ENCODE measurements at regions not wholly inside any gene's neighbourhood (a gene's known extent, or its start where the extent isn't known, plus 50 kb on each side); places are given as distances from the start of the nearest gene placed in this dataset.

GRCh38 chr1:232682248-232682647, 52.3 kb upstream of the SIPA1L2 start:
- no peak overlapping the region for H3K27ac Mint-ChIP-seq
- peak overlapping the region; percentile 47 for H3K4me3 Mint-ChIP-seq
- H3K36me3 Mint-ChIP-seq (ENCODE audit: low read depth): peaks cover 2% of the 10 kb centered on the region

GRCh38 chr1:232684371-232685105, 54.6 kb upstream of the SIPA1L2 start:
- Mint-ChIP-seq H3K27ac (no peak overlapping the region), H3K4me3 (no peak overlapping the region), H3K4me1 (no peaks in the 10 kb centered on the region), H3K36me3 (ENCODE audit: low read depth) (peaks cover 4% of the 10 kb centered on the region), H3K27me3 (peaks cover 5% of the 10 kb centered on the region)
- DNase-seq (no peak), ATAC-seq (no peak)
- H3K9me3 ChIP-seq (ENCODE audit: control insufficient read depth, low read length, poor library complexity, severe bottlenecking): no peaks in the 10 kb centered on the region

More at GRCh38 chr1:232682248-232682647, 52.3 kb upstream of the SIPA1L2 start:
- H3K4me1 Mint-ChIP-seq: no peaks in the 10 kb centered on the region
- H3K27me3 Mint-ChIP-seq: peaks cover 5% of the 10 kb centered on the region
- ATAC-seq: no peak
- no peaks in the 10 kb centered on the region for H3K9me3 ChIP-seq (ENCODE audit: control insufficient read depth, low read length, poor library complexity, severe bottlenecking)
- DNase-seq: no peak

- no peaks in the 10 kb centered on the region for H3K9me3 ChIP-seq (ENCODE audit: control insufficient read depth, low read length, poor library complexity, severe bottlenecking)
- peaks cover 2% of the 10 kb centered on the region for H3K36me3 Mint-ChIP-seq (ENCODE audit: low read depth)
- H3K27me3 Mint-ChIP-seq: peaks cover 7% of the 10 kb centered on the region
- no peaks in the 10 kb centered on the region for H3K4me1 Mint-ChIP-seq
- ATAC-seq (no peak), DNase-seq (no peak)
- no peak overlapping the region for H3K27ac Mint-ChIP-seq
- H3K4me3 Mint-ChIP-seq: no peak overlapping the region
These were observed 56.4 kb upstream of the SIPA1L2 start for GRCh38 chr1:232686346-232686745.

- ATAC-seq (no peak), DNase-seq (no peak)
- H3K4me3 Mint-ChIP-seq: no peak overlapping the region
- peaks cover 17% of the 10 kb centered on the region for H3K27me3 Mint-ChIP-seq
- H3K9me3 ChIP-seq (ENCODE audit: control insufficient read depth, low read length, poor library complexity, severe bottlenecking): no peaks in the 10 kb centered on the region
- H3K27ac Mint-ChIP-seq: no peak overlapping the region
- peaks cover 2% of the 10 kb centered on the region for H3K36me3 Mint-ChIP-seq (ENCODE audit: low read depth)
- H3K4me1 Mint-ChIP-seq: no peaks in the 10 kb centered on the region
These were observed 57.4 kb upstream of the SIPA1L2 start for GRCh38 chr1:232687304-232687703.

- no peak overlapping the region for H3K4me3 Mint-ChIP-seq
- no peaks in the 10 kb centered on the region for H3K4me1 Mint-ChIP-seq
- H3K27me3 Mint-ChIP-seq: peaks cover 21% of the 10 kb centered on the region
- DNase-seq (no peak), ATAC-seq (no peak)
- H3K36me3 Mint-ChIP-seq (ENCODE audit: low read depth): peaks cover 2% of the 10 kb centered on the region
- no peak overlapping the region for H3K27ac Mint-ChIP-seq
- no peaks in the 10 kb centered on the region for H3K9me3 ChIP-seq (ENCODE audit: control insufficient read depth, low read length, poor library complexity, severe bottlenecking)
These were observed 57.8 kb upstream of the SIPA1L2 start for GRCh38 chr1:232687728-232688127.

- Mint-ChIP-seq H3K36me3 (ENCODE audit: low read depth) (peaks cover 2% of the 10 kb centered on the region), H3K4me1 (no peaks in the 10 kb centered on the region), H3K4me3 (no peak overlapping the region), H3K27ac (no peak overlapping the region), H3K27me3 (peaks cover 28% of the 10 kb centered on the region)
- H3K9me3 ChIP-seq (ENCODE audit: control insufficient read depth, low read length, poor library complexity, severe bottlenecking): no peaks in the 10 kb centered on the region
- no peak for ATAC-seq
- DNase-seq: no peak
These were observed 58.5 kb upstream of the SIPA1L2 start for GRCh38 chr1:232688398-232688797.

GRCh38 chr1:232689711-232690110, 59.8 kb upstream of the SIPA1L2 start:
- Mint-ChIP-seq H3K4me1 (no peaks in the 10 kb centered on the region), H3K27me3 (peaks cover 31% of the 10 kb centered on the region), H3K27ac (no peak overlapping the region), H3K36me3 (ENCODE audit: low read depth) (peaks cover 2% of the 10 kb centered on the region), H3K4me3 (no peak overlapping the region)
- no peaks in the 10 kb centered on the region for H3K9me3 ChIP-seq (ENCODE audit: control insufficient read depth, low read length, poor library complexity, severe bottlenecking)
- DNase-seq: no peak
- no peak for ATAC-seq

- no peaks in the 10 kb centered on the region for H3K4me1 Mint-ChIP-seq
- ATAC-seq (no peak), DNase-seq (no peak)
- H3K27ac Mint-ChIP-seq: no peak overlapping the region
- peaks cover 2% of the 10 kb centered on the region for H3K36me3 Mint-ChIP-seq (ENCODE audit: low read depth)
- no peaks in the 10 kb centered on the region for H3K9me3 ChIP-seq (ENCODE audit: control insufficient read depth, low read length, poor library complexity, severe bottlenecking)
- H3K27me3 Mint-ChIP-seq: peaks cover 36% of the 10 kb centered on the region
- no peak overlapping the region for H3K4me3 Mint-ChIP-seq
These were observed 60.5 kb upstream of the SIPA1L2 start for GRCh38 chr1:232690285-232690935.

GRCh38 chr1:232694475-232694874, 64.5 kb upstream of the SIPA1L2 start:
- ATAC-seq: no peak

GRCh38 chr1:232695621-232696385, 65.9 kb upstream of the SIPA1L2 start:
- peaks cover 43% of the 10 kb centered on the region for H3K27me3 Mint-ChIP-seq

More at GRCh38 chr1:232694475-232694874, 64.5 kb upstream of the SIPA1L2 start:
- no peak overlapping the region for H3K4me3 Mint-ChIP-seq
- DNase-seq: no peak
- no peaks in the 10 kb centered on the region for H3K36me3 Mint-ChIP-seq (ENCODE audit: low read depth)
- peaks cover 43% of the 10 kb centered on the region for H3K27me3 Mint-ChIP-seq
- H3K9me3 ChIP-seq (ENCODE audit: control insufficient read depth, low read length, poor library complexity, severe bottlenecking): no peaks in the 10 kb centered on the region
- no peak overlapping the region for H3K27ac Mint-ChIP-seq
- no peaks in the 10 kb centered on the region for H3K4me1 Mint-ChIP-seq

GRCh38 chr1:232696466-232696865, 66.5 kb upstream of the SIPA1L2 start:
- Mint-ChIP-seq H3K27me3 (peaks cover 39% of the 10 kb centered on the region), H3K27ac (no peak overlapping the region), H3K4me1 (no peaks in the 10 kb centered on the region), H3K4me3 (no peak overlapping the region), H3K36me3 (ENCODE audit: low read depth) (no peaks in the 10 kb centered on the region)
- no peak for DNase-seq
- no peaks in the 10 kb centered on the region for H3K9me3 ChIP-seq (ENCODE audit: control insufficient read depth, low read length, poor library complexity, severe bottlenecking)
- ATAC-seq: no peak

More at GRCh38 chr1:232695621-232696385, 65.9 kb upstream of the SIPA1L2 start:
- ATAC-seq (no peak), DNase-seq (no peak)
- Mint-ChIP-seq H3K27ac (no peak overlapping the region), H3K4me1 (no peaks in the 10 kb centered on the region), H3K36me3 (ENCODE audit: low read depth) (no peaks in the 10 kb centered on the region), H3K4me3 (no peak overlapping the region)
- no peaks in the 10 kb centered on the region for H3K9me3 ChIP-seq (ENCODE audit: control insufficient read depth, low read length, poor library complexity, severe bottlenecking)

- no peak overlapping the region for H3K27ac Mint-ChIP-seq
- peaks cover 31% of the 10 kb centered on the region for H3K27me3 Mint-ChIP-seq
- no peaks in the 10 kb centered on the region for H3K36me3 Mint-ChIP-seq (ENCODE audit: low read depth)
- no peaks in the 10 kb centered on the region for H3K9me3 ChIP-seq (ENCODE audit: control insufficient read depth, low read length, poor library complexity, severe bottlenecking)
- no peaks in the 10 kb centered on the region for H3K4me1 Mint-ChIP-seq
- ATAC-seq (no peak), DNase-seq (no peak)
- no peak overlapping the region for H3K4me3 Mint-ChIP-seq
These were observed 67.4 kb upstream of the SIPA1L2 start for GRCh38 chr1:232697187-232697822.

- no peaks in the 10 kb centered on the region for H3K9me3 ChIP-seq (ENCODE audit: control insufficient read depth, low read length, poor library complexity, severe bottlenecking)
- Mint-ChIP-seq H3K27me3 (peaks cover 25% of the 10 kb centered on the region), H3K4me3 (no peak overlapping the region), H3K36me3 (ENCODE audit: low read depth) (no peaks in the 10 kb centered on the region), H3K27ac (no peak overlapping the region), H3K4me1 (no peaks in the 10 kb centered on the region)
- ATAC-seq (no peak), DNase-seq (no peak)
These were observed 69.9 kb upstream of the SIPA1L2 start for GRCh38 chr1:232699814-232700213.
